HepG2 (cell line): ENCODE measurements at regions not wholly inside any gene's neighbourhood (a gene's known extent, or its start where the extent isn't known, plus 50 kb on each side); places are given as distances from the start of the nearest gene placed in this dataset.

Experiments used
- ATAC-seq: fragments of 200-7000 bp; cut with Tn5 transposase; 3 replicates; pipeline ENCODE4 v1.9.1; 2020; ENCODE audit warnings: mild to moderate bottlenecking, moderate library complexity
- BruUV-seq: library from RNA; stranded (reverse); fragments of 400-500 nt; replicated peaks from 2 replicates; lab custom pipeline; 2021; lab: Mats Ljungman, UMichigan
- CTCF ChIA-PET: fragments of 300-600 bp; formaldehyde crosslinking; extraction: SDS; loops from one replicate; lab custom pipeline; 2021; ENCODE audit warnings: low total read pairs, inconsistent platforms, low intra/inter-chr PET ratio; lab: Yijun Ruan, JAX
- POLR2A ChIA-PET: fragments of 350-600 bp; sonication (Branson Sonifier 250); formaldehyde crosslinking; loops from one replicate; lab custom pipeline; 2020; ENCODE audit warnings: antibody characterized with exemption, inconsistent platforms; lab: Yijun Ruan, JAX
- DNase-seq: peaks from one replicate; pipeline ENCODE4 v3.0.0-alpha.2; 2015; ENCODE audit warnings: low spot score
- FAIRE-seq: peaks from 3 replicates; lab custom pipeline; 2011; peaks lifted over from hg19 to GRCh38; lab: Jason Lieb, UNC
- H2AFZ ChIP-seq: one replicate; pipeline ENCODE4 v1.6.1; 2011; ENCODE audit warnings: low read length, inconsistent platforms
- H3K27ac ChIP-seq: fragments of 300-600 bp; 3 replicates; pipeline ENCODE4 v1.8.0; 2011; ENCODE audit warnings: mixed run types, mild to moderate bottlenecking, mixed read lengths, low read length, inconsistent platforms; ENCODE audit not compliant: insufficient read depth; ENCODE audit errors: extremely low read length
- H3K27me3 ChIP-seq, 2 experiments: fragments of 200-600 bp in 1 of 2; 2 replicates in 1 of 2; 3 replicates in 1 of 2; pipeline versions ENCODE4 v1.6.0 to v1.8.0; 2011; ENCODE audit warnings: low read length in 2 of 2, mild to moderate bottlenecking in 2 of 2, moderate library complexity in 2 of 2, inconsistent platforms in 1 of 2; ENCODE audit not compliant: insufficient read depth in 2 of 2, control insufficient read depth in 1 of 2
- H3K36me3 ChIP-seq, 2 experiments: fragments of 200-600 bp in 1 of 2; replicated peaks in 1 of 2; 2 replicates in 1 of 2; 3 replicates in 1 of 2; pipeline versions ENCODE4 v1.5.1 to v1.8.0; 2011; ENCODE audit warnings: low read length in 2 of 2, inconsistent platforms in 1 of 2; ENCODE audit not compliant: insufficient read depth in 2 of 2, control insufficient read depth in 1 of 2
- H3K4me1 ChIP-seq: 2 replicates; pipeline ENCODE4 v1.5.1; 2012; ENCODE audit warnings: low read length, inconsistent platforms; ENCODE audit not compliant: insufficient read depth
- H3K4me2 ChIP-seq: 2 replicates; pipeline ENCODE4 v1.6.0; 2011; ENCODE audit warnings: low read depth, low read length, inconsistent platforms
- H3K4me3 ChIP-seq, 3 experiments: fragments of 200-600 bp in 1 of 3; sonication (generic), shearing (Covaris generic) in 1 of 3; replicated peaks in 1 of 3; 2 replicates each; pipeline ENCODE4 v1.5.1; 2011 to 2016; ENCODE audit warnings: low read length in 3 of 3, inconsistent platforms in 2 of 3, low read depth in 2 of 3, mild to moderate bottlenecking in 2 of 3, control low read depth in 1 of 3, mixed read lengths in 1 of 3; ENCODE audit not compliant: insufficient read depth in 1 of 3
- H3K79me2 ChIP-seq: one replicate; pipeline ENCODE4 v1.6.1; 2011; ENCODE audit warnings: low read length, inconsistent platforms; ENCODE audit not compliant: insufficient read depth
- H3K9ac ChIP-seq: 2 replicates; pipeline ENCODE4 v1.6.0; 2011; ENCODE audit warnings: mild to moderate bottlenecking, low read depth, low read length, inconsistent platforms; ENCODE audit not compliant: insufficient read depth
- H3K9me3 ChIP-seq: 2 replicates; pipeline ENCODE4 v1.5.1; 2012; ENCODE audit warnings: mild to moderate bottlenecking, low read length
- H4K20me1 ChIP-seq: 2 replicates; pipeline ENCODE4 v1.6.0; 2011; ENCODE audit warnings: inconsistent platforms, mild to moderate bottlenecking, low read length, moderate library complexity; ENCODE audit not compliant: insufficient read depth
- HHEX ChIP-seq: IDR thresholded peaks from 2 replicates; pipeline ENCODE4 v1.6.1; 2016; ENCODE audit warnings: control low read depth
- KDM3A ChIP-seq: IDR thresholded peaks from 2 replicates; pipeline ENCODE4 v1.6.1; 2018; ENCODE audit warnings: low read depth, missing compliant biosample characterization
- KLF16 ChIP-seq, 2 experiments: sonication (generic) in 1 of 2; formaldehyde crosslinking in 1 of 2; IDR thresholded peaks; 2 replicates each; pipeline versions ENCODE4 v1.6.1 to v1.8.0; 2016 to 2023; ENCODE audit warnings: missing genetic modification reagents in 2 of 2, missing compliant biosample characterization in 1 of 2
- KLF6 ChIP-seq: IDR thresholded peaks from 2 replicates; pipeline ENCODE4 v1.8.0; 2016; ENCODE audit warnings: missing biosample characterization, missing genetic modification reagents
- PPARG ChIP-seq: conservative IDR thresholded peaks from 2 replicates; pipeline ENCODE4 v1.6.1; 2016; ENCODE audit warnings: missing biosample characterization, missing genetic modification reagents
- RORA ChIP-seq: sonication (generic); formaldehyde crosslinking; IDR thresholded peaks from 2 replicates; pipeline ENCODE4 v1.5.0; 2020; ENCODE audit warnings: mild to moderate bottlenecking, missing genetic modification reagents, moderate library complexity
- TGIF2 ChIP-seq: IDR thresholded peaks from 2 replicates; pipeline ENCODE4 v1.6.1; 2016; ENCODE audit warnings: control low read depth, missing compliant biosample characterization
- TOPORS ChIP-seq: sonication (generic); formaldehyde crosslinking; IDR thresholded peaks from 2 replicates; pipeline ENCODE4 v1.8.0; 2023; ENCODE audit warnings: mild to moderate bottlenecking, missing genetic modification reagents
- ZBTB3 ChIP-seq: sonication (generic); formaldehyde crosslinking; IDR thresholded peaks from 2 replicates; pipeline ENCODE4 v1.4.0; 2020; ENCODE audit warnings: low read depth, mild to moderate bottlenecking, moderate library complexity, missing genetic modification reagents, borderline replicate concordance
- ZBTB7A ChIP-seq: sonication (generic); formaldehyde crosslinking; IDR thresholded peaks from 2 replicates; pipeline ENCODE4 v1.8.0; 2022; ENCODE audit warnings: mild to moderate bottlenecking, missing genetic modification reagents
- ZIK1 ChIP-seq: sonication (generic); formaldehyde crosslinking; IDR thresholded peaks from 2 replicates; pipeline ENCODE4 v1.5.0; 2020; ENCODE audit warnings: mild to moderate bottlenecking, low read depth, missing genetic modification reagents, borderline replicate concordance
- ZNF558 ChIP-seq: sonication (generic); formaldehyde crosslinking; IDR thresholded peaks from 2 replicates; pipeline ENCODE4 v1.9.0; 2022; ENCODE audit warnings: mild to moderate bottlenecking, missing genetic modification reagents, borderline replicate concordance
- ZNF629 ChIP-seq: sonication (generic); formaldehyde crosslinking; conservative IDR thresholded peaks from 2 replicates; pipeline ENCODE4 v1.5.0; 2020; ENCODE audit warnings: missing genetic modification reagents
- WGBS: methylation state at CpG from one replicate; pipeline ENCODE4 v1.1.6; 2017; ENCODE audit warnings: low lambda C conversion rate; 5-methylcytosine and 5-hydroxymethylcytosine counted together
- in situ Hi-C: cut with HindIII; loops from 2 replicates; pipeline ENCODE4 v1.10.0; 2017; ENCODE audit warnings: low pct_unique_long_range_greater_than_20kb; ENCODE audit not compliant: extremely low pct_ligation_motif_present
- intact Hi-C: fragments of 100-400 bp; cut with micrococcal nuclease; formaldehyde crosslinking; loops from one replicate; pipeline ENCODE4 v1.10.0; 2022; ENCODE audit not compliant: unreplicated experiment
- TF ChIP-seq, protein P1 (sequence below), 2 experiments: sonication (generic) in 1 of 2; formaldehyde crosslinking in 1 of 2; IDR thresholded peaks; 2 replicates each; pipeline versions ENCODE4 v1.6.1 to v1.9.0; 2014 to 2022; ENCODE audit warnings: antibody characterized with exemption in 1 of 2, borderline replicate concordance in 1 of 2, inconsistent platforms in 1 of 2, low read depth in 1 of 2, missing genetic modification reagents in 1 of 2
- TF ChIP-seq, protein P2 (sequence below): sonication (generic); formaldehyde crosslinking; IDR thresholded peaks from 2 replicates; pipeline ENCODE4 v1.5.0; 2020; ENCODE audit warnings: mild to moderate bottlenecking, missing genetic modification reagents
- TF ChIP-seq, protein P3 (sequence below): sonication (generic); formaldehyde crosslinking; IDR thresholded peaks from 2 replicates; pipeline ENCODE4 v1.5.1; 2020; ENCODE audit warnings: missing genetic modification reagents, mild to moderate bottlenecking, borderline replicate concordance

DNA sequence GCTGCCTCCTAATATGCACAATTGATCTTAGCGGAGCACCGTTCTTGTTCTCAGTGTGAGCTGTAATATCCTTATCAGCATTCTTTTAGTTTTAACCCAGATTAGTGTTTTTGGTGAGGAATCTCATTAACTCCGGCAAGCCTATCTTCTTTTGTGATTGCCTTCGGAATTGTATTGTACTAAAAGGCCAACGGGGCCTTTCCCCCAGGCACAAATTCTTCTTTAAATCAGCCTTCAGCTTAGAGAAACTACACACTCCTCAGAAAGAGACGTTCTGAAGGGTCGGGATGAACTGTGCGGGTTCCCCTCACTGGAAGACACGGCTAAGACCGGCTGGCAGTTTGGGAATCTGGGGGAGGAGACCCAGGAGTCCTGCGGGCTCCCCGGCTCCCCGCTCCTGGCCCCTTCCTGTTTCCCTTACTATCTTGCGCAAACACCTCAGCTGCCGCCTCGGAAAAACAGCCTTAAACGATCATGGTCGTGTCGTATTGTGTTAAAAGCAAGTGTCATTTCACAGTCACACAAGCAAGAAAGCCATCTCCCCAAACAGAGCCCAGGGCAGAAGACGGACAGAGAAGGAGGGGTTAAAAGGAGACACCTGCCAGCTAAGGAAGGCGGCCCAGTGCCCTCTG, 353.1 kb upstream of the IRX2 start:
- no peak for FAIRE-seq
- WGBS = 20% methylated on average over 21 of the region's 21 CpGs

More for the DNA sequence above, 353.1 kb upstream of the IRX2 start:
- no peak overlapping the region for H2AFZ ChIP-seq
- intact Hi-C loops = no loop called here
- ChIA-PET CTCF (no interaction called here), POLR2A (no interaction called here)
- in situ Hi-C loops = no loop called here
- H3K36me3 ChIP-seq = no peaks in the 10 kb centered on the region
- no TSS peak for BruUV-seq
- H4K20me1 ChIP-seq = no peaks in the 10 kb centered on the region
- TF ChIP-seq KLF6 (CRISPR knock-in tag) (no peak), KLF16 (CRISPR knock-in tag; IDR thresholded peaks at IDR 0.05) (no peak), ZIK1 (no peak), TOPORS (CRISPR knock-in tag) (no peak), ZBTB3 (no peak), KDM3A (CRISPR knock-in tag) (no peak), ZNF629 (CRISPR knock-in tag) (no peak), TGIF2 (CRISPR knock-in tag) (no peak), HHEX (CRISPR knock-in tag) (no peak), PPARG (CRISPR knock-in tag) (no peak), ZBTB7A (no peak), RORA (CRISPR knock-in tag) (no peak), ZNF558 (CRISPR knock-in tag) (no peak)
- TF ChIP-seq, protein P1, sequence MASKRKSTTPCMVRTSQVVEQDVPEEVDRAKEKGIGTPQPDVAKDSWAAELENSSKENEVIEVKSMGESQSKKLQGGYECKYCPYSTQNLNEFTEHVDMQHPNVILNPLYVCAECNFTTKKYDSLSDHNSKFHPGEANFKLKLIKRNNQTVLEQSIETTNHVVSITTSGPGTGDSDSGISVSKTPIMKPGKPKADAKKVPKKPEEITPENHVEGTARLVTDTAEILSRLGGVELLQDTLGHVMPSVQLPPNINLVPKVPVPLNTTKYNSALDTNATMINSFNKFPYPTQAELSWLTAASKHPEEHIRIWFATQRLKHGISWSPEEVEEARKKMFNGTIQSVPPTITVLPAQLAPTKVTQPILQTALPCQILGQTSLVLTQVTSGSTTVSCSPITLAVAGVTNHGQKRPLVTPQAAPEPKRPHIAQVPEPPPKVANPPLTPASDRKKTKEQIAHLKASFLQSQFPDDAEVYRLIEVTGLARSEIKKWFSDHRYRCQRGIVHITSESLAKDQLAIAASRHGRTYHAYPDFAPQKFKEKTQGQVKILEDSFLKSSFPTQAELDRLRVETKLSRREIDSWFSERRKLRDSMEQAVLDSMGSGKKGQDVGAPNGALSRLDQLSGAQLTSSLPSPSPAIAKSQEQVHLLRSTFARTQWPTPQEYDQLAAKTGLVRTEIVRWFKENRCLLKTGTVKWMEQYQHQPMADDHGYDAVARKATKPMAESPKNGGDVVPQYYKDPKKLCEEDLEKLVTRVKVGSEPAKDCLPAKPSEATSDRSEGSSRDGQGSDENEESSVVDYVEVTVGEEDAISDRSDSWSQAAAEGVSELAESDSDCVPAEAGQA (IDR thresholded peaks at IDR 0.05; ENCODE audit: low read depth) = no peak
- TF ChIP-seq, protein P1 (CRISPR knock-in tag; IDR thresholded peaks at IDR 0.05; ENCODE audit: borderline replicate concordance) = no peak
- TF ChIP-seq, protein P2, sequence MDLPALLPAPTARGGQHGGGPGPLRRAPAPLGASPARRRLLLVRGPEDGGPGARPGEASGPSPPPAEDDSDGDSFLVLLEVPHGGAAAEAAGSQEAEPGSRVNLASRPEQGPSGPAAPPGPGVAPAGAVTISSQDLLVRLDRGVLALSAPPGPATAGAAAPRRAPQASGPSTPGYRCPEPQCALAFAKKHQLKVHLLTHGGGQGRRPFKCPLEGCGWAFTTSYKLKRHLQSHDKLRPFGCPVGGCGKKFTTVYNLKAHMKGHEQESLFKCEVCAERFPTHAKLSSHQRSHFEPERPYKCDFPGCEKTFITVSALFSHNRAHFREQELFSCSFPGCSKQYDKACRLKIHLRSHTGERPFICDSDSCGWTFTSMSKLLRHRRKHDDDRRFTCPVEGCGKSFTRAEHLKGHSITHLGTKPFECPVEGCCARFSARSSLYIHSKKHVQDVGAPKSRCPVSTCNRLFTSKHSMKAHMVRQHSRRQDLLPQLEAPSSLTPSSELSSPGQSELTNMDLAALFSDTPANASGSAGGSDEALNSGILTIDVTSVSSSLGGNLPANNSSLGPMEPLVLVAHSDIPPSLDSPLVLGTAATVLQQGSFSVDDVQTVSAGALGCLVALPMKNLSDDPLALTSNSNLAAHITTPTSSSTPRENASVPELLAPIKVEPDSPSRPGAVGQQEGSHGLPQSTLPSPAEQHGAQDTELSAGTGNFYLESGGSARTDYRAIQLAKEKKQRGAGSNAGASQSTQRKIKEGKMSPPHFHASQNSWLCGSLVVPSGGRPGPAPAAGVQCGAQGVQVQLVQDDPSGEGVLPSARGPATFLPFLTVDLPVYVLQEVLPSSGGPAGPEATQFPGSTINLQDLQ (CRISPR knock-in tag) = no peak
- TF ChIP-seq, protein P3, sequence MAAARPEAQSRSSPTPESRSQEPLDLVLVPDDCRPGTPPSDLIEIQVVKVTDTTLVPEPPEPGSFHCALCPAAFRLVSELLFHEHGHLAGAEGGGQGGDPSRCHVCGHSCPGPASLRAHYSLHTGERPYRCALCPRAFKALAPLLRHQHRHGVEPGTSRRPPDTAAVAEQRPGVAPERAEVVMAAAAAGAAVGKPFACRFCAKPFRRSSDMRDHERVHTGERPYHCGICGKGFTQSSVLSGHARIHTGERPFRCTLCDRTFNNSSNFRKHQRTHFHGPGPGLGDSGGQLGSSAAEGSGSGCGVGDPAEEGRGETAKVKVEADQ = no peak
- no peaks in the 10 kb centered on the region for H3K79me2 ChIP-seq
- H3K9me3 ChIP-seq = no peaks in the 10 kb centered on the region
- H3K27me3 ChIP-seq = peaks cover 0 to 36% of the 10 kb centered on the region in 2 experiments; a peak in 4 of 5 replicates
- no peaks in the 10 kb centered on the region for H3K4me1 ChIP-seq
- no peak overlapping the region for H3K9ac ChIP-seq
- ATAC-seq (no peak), DNase-seq (no peak)
- H3K4me3 ChIP-seq = no peak overlapping the region
- H3K27ac ChIP-seq = no peak overlapping the region
- H3K4me2 ChIP-seq = no peak overlapping the region
